ENCODE measurements at regions not wholly inside any gene's neighbourhood (a gene's known extent, or its start where the extent isn't known, plus 50 kb on each side); places are given as distances from the start of the nearest gene placed in this dataset.

GRCh38 chr2:200751786-200752185 lies 59.9 kb upstream of the BZW1 start:
- no peak for TF ChIP-seq CTCF (conservative IDR thresholded peaks at IDR 0.05)
- TF ChIP-seq ZFX (IDR thresholded peaks at IDR 0.05) = no peak
- H3K27ac ChIP-seq = peak overlapping the region; percentile 17; the same call in 1 of the 2 replicates

DNA sequence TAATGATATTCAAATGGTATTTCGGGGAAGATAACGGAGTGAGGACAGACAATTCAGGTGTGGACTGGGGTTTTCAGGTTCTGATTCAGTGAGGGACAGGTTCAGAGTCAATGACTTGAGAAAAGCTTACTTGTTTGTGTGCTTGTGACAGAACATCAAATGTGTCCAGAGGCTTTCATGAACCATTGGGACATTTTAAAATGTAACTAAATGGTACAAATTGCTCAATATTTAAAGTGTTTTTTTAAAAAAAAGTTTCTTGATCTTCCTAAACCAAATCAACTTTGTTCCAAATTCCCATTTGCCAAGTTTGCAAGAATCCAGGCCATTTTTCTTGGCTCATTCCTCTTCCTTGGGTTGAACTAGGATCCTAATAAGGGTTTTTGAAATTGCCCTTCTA lies 59.4 kb upstream of the BZW1 start:
- no peak for TF ChIP-seq ZFX (IDR thresholded peaks at IDR 0.05)
- no peak for TF ChIP-seq CTCF (conservative IDR thresholded peaks at IDR 0.05)

DNA sequence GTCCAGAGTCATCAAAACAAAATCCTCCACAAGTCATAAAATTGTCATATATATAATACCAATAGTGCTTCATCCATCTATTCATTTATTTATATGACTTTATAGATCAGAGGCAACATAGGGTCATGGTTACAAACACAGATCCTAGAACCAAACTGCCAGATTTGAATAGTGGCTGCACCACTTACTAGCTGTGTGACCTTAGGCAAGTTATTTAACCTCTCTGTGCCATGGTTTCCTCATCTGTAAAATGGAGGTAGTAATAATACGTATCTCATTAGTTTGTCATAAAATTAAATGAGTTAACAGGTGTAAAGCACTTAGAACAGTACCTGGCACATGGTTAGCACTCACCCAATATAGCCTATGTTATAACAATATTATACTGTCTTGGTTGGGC lies 58.9 kb upstream of the BZW1 start:
- no peak overlapping the region for H3K27ac ChIP-seq
- TF ChIP-seq CTCF (conservative IDR thresholded peaks at IDR 0.05) = no peak

More for the DNA sequence above, 59.4 kb upstream of the BZW1 start:
- H3K27ac ChIP-seq = no peak overlapping the region; the same call in 1 of the 2 replicates

GRCh38 chr2:200756618-200757321 lies 54.9 kb upstream of the BZW1 start:
- TF ChIP-seq ZFX (IDR thresholded peaks at IDR 0.05) (no peak), CTCF (conservative IDR thresholded peaks at IDR 0.05) (no peak)
- H3K27ac ChIP-seq = no peak overlapping the region

DNA sequence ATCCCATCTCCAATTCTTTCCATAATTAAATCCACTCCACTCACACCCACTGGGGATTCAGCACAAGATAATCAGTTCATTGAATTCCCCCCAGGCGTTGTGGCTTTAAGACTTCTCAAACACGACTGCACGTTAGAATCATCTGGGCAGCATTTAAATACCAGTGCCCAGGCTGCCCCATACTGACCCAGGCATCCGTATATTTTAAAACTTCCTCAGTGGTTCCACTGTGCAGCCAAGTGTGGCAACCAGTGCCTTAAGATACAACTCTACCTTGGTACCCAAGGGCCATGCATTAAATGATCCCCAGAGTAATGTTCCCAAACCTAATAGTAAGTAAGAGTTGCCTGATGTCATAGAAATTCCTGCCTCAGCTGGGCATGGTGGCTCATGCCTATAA lies 54.3 kb upstream of the BZW1 start:
- TF ChIP-seq CTCF (conservative IDR thresholded peaks at IDR 0.05) = no peak
- TF ChIP-seq ZFX (IDR thresholded peaks at IDR 0.05) = no peak
- no peak overlapping the region for H3K27ac ChIP-seq

DNA sequence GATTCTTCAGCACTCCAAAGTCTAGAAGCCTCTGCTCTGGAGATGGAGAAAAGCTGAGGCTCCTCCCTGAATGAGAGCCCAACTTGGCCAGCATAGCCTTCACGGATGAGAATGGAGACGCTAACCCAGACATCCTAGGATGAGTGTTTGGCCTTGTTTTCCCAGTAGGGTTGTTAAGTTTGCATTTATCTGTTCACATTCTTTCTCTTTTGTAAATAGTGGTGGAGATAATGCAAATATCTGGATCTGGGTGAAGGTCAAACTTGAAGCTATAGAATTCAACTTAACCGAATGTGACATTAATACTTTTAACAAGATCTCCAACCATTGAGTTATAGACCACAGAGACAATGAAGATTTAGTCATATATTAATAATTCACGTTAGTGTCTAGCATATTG lies 53.4 kb upstream of the BZW1 start:
- TF ChIP-seq ZFX (IDR thresholded peaks at IDR 0.05) (no peak), CTCF (conservative IDR thresholded peaks at IDR 0.05) (no peak)
- H3K27ac ChIP-seq = no peak overlapping the region

DNA sequence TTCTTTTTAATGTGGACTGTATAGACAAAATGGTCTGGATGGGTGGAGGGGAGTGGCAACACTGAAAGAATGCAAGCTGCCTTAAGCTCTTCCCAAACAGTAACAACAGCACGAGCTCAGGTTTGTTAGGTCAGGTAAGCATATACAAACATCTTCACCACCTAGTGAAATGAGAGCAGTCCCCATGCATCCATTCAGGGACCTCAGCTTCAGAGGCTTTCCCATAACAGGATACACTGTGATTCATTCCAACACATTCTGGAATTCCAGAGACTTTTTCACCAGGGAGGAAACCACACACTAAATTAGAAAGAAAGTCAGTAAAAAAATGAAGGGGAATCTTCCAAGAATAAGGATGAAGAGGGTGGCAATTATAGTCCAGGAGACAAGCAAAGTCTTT lies 50.4 kb upstream of the BZW1 start:
- TF ChIP-seq CTCF (conservative IDR thresholded peaks at IDR 0.05) (no peak), ZFX (IDR thresholded peaks at IDR 0.05) (no peak)
- no peak overlapping the region for H3K27ac ChIP-seq

All from C4-2B (cell line).